ENCODE measurements at regions not wholly inside any gene's neighbourhood (a gene's known extent, or its start where the extent isn't known, plus 50 kb on each side); places are given as distances from the start of the nearest gene placed in this dataset.

DNA sequence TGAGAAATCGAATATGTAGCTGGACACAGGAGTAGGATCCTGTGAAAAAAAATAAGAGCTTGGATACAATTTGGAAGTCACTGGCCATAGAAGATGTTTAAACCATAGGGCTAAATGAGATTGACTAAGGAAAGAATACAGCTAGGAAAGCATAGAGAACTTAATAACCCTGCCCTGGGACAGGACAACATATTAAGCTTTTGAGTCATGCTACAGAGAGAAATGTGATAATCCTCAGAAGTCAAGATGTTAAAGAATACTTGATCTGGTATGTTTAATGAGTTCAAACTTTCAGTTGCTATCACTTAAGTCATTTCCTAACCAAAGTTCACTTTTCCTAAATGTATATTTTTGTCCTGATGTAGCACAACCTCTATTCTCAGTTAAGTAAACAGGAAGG, 154.6 kb upstream of the TSHZ2 start:
- DNase-seq, result no peak

DNA sequence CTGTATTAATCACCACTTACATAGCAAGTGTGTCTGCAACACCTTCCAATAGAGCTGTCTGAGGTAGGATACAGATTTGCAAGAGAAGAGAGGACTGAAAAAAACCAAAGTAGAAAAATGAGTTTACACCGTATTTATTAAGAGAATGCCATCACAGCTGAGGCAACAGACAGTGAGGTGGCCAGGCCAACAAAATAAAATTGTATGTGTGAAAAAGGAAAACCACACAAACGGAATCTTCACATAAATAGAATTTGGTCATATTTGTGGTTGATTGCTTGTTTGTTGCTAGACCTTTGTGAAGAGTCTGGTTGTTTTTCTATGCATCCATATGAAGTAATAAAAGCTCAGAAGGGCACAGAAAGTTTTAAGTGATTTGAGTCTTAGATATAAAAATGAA, 157.8 kb upstream of the TSHZ2 start:
- no peak for DNase-seq

DNA sequence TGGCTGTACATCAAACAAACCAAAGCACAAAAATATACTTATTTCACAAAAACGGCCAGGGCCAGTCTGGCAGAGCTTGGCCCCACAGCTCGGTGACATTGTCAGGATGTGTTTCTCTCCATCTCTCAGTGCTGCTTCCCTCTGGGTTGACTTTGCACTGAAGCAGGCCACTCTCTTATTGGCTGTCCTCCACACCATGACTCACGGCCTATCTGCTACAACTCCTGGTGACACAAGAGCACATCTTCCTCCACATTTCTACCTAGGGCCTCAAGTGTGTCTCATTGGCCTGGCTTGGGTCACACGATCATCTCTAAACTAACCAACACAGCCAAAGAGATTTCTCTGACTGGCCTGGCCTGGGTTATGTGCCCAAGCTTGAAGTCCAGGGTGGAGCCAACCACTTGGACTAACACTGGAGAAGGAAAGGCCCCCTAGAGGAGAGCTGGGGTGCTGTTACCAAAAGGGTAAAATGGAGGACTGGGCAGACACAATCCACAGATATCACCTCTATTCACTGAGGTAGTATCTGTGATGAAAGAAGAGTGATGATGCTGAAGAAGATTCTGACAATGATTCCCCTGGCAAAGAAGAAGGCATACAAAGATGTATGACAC, 159.8 kb upstream of the TSHZ2 start:
- no peak for DNase-seq

DNA sequence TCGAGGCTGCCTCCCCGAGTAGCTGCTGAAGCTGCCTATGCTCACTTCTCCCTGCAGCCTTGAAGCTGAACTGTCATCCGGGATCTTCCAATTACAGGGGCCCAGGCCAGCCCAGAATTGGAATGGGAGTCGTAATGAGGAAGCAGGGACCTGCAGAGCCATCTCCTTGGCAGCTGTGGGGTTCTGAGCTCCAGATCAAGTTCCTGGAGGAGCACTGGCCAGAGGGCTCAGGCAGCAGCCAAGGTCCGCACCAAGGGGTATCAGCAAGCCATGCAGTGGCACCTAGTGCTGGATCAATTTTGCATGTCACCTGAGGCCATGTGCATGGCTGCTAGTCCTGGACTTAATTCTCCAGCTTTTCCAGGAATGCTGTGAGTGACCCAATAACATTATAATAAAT, 163.2 kb upstream of the TSHZ2 start:
- DNase-seq, result no peak

DNA sequence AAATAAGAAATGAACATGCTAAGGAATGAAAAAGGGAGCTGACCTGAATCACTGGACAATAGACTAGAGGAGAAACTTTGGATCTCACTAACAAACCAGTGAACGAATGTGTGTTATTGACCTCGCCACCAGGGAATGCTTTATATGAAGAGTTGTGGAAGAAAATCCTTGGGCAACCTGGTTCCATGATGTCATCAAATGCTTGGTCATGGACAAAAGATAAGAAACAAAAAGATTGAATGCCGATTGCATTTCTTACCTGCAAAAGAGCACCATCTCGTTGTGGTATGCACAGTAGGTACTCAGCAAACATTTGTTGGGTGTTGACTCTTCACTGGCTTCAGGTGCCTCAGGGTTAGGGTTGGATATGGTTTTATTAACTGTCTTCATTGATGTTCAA, 165.2 kb upstream of the TSHZ2 start:
- DNase-seq, result no peak

DNA sequence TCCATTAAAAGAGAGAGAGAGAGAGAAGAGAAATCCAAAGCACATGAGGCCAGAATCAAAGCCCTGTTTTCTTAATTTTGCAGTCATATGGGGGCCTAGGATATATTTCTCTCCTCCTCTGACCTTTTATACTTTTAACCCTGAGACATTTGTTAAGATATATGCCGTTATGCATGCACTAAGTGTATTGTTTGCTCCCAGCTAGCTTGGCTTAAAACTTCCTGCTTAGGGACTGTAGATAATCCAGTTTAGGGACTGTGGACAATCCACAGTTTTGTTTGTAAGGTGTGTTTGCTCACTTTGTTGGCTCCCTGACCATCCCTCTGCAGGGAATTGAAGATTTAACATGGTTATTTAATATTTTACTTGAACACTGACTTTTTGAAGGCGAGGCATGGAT, 166.3 kb upstream of the TSHZ2 start:
- no peak for DNase-seq

DNA sequence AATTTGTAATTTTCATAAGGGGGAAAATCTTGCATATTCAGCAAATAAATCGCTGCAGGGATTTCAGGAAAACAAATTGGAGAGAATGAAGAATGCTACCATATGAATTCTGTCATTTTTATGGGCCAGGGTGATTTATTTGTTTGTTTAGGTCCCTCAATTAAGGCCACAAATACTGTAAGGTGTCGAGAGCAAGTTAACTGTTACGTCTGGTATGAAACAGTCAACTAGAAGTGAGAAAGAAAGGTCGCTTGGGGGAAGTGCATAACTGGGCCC, 166.9 kb upstream of the TSHZ2 start:
- no peak for DNase-seq

DNA sequence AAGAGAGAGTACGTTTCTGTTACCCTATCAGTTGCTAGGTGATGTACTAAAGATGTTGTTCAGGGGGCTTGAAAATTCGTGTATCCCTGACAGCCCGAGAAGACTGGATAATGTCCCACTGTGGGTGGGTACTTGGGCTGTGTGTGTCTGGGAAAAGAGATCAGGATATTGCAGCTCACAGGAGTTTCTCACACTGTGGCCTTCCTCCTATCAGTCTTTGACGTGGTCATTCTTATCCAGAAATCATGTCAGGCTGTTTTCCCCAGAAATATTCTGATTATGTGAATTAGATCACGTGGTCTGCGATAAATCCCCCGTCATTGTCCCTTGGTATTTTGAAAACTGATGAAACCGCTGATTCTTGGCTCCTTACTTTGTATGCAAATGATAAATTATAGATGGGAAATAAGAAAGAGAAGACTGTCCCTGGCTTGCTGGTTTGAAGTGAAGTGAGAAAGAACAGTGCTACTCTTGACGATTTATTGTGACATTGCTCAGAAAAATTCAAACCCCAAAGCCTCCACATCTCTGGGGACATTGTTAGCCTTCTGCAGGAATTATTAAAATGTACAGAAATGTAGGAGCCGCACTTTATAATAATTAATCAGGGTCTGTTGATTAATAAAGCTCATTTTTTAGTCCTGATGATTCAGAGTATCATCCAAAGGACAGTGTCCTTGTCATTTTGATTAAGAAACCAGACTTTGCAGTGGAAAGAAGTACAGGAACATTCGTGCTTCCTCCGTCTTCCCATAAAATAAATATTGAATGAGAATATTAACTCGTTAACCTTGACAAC, 167.5 kb upstream of the TSHZ2 start:
- no peak for DNase-seq

DNA sequence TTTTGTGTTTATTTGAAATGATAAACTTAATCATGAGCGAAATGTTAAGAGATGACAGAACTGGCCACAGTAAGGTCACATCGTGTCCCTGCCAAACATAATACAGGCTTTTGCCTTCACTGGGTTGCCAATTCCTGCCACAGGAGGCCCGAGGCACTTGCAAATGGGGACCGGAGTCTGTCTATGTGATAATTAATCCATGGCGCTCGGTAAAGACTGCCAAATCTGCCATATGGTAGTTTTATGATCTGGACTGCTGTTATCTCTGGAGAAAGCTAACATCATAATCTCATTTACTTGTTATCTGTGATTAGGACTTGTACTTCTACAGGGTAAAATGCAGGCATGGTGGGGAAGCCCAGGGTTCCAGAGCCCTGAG, 170.5 kb upstream of the TSHZ2 start:
- no peak for DNase-seq

DNA sequence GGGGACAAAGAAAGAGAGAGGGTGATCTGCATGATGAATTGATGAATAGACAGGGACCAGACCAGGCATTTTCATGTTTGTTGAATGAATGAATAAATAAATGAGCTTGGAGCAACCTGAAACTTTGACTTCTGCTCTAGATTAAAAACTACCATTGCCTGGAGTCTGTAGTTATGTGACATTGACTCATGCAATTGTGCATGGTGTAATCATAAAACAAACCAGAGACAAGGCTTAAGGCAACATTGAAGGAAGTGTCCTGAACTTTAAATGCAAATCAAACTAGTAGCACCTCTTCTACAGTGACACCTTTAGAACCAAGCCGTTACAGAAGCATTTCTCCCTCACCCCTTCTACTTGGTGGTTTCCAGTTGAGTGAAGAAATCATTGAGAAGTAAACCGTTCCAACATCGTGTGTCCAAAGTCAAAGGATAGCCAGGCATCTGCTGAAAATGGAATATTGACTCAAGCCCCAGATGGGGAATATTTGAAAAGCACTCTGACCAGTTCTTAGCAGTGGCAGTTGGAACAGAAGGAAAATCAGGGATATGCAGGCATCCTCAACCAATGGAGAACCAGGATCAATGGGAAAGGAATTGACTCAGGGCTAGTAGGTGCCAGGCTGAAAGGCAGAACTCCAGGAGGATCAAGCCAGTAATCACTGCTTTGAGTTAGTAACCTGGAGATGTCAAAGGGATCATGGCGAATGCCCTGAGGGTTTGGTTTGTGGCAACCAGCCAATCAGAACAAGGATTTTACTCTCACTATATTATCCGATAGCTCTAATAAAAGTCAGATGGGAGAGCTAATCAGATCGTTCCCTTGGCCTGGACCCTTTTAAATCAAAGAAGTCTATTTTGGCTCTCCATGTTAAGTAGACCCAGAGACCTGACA, 171.2 kb upstream of the TSHZ2 start:
- DNase-seq, result no peak

DNA sequence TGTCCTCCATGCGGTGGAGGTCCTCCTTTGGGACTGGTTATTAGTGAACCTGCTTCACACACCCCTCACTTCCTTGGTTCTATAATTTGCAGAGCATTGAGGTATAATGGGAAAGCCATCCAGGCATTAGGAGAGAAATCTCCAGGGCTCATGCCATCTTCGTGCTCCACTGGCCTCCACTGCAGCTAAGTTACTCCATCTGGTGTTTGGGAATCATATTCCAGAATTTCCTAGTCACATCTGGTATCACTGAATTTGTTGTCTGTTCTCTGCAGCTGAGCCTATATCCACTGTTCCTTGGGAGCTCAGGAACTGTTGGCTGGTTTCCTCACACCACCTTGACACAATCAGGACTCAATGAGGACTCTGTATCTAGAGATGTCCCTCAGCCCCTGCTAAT, 173.0 kb upstream of the TSHZ2 start:
- no peak for DNase-seq

DNA sequence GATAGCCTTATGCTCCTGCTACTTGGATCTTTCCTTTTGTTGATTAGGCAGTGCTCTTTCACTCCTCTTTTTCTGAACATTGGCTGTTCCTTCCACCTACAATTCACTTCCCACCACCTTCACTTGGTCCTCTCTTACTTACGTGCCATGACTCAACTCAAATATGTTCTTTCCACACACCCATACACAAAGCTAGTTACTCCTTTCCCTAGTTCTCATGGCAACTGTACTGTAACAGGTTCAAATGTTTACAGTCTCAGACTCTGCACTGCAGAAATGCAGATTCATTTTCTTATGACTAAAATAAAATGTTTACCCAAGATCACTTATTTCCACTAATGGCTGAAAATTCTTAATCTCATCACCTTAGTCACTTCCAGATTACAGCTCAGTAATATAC, 174.0 kb upstream of the TSHZ2 start:
- DNase-seq, result no peak

DNA sequence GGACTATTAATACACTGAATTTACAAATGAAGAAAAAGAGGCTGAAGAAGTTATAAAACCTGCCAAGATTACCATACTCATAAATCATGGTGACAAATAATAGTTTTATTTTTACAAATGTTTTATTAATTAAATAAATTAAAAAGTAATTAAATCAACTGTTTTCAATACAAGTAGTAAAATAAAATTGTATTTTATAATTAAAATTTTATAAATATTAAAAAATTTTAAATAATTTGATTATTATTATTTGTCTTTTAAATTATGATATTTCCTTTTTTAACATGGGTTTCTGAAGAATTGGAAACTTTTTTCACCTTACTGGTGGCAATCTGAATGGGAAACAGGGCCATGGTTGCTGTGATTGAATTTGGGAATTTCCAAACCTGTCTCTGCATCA, 177.3 kb upstream of the TSHZ2 start:
- DNase-seq, result no peak

DNA sequence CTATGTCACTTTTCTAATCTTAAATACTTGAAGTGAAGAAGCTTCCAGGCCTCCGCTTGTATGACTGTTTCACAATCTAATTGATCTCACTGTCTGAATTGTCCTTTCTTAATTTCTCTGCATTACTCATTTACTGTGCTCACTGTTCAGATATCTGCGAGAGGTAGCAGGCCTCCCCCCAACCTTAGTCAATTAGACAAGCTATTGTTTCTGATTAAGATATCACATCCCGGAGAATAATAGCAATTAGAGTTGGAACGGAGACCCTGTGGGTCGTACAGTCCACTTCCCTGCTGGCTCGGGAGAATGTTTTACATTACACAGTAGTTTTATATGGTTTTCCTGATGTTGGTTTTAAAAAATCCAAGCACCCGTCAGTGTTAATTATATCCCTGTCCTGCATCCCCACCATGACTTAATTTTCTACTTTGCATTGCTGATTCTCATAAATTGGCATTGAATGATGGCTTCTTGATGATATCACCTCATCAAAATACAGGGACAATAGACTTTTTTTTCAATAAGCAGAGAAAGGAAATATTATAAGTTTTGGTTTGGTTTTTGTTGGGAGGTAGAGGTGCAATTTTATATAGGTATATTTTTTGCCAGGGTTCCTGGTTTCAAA, 178.7 kb upstream of the TSHZ2 start:
- DNase-seq, result no peak

DNA sequence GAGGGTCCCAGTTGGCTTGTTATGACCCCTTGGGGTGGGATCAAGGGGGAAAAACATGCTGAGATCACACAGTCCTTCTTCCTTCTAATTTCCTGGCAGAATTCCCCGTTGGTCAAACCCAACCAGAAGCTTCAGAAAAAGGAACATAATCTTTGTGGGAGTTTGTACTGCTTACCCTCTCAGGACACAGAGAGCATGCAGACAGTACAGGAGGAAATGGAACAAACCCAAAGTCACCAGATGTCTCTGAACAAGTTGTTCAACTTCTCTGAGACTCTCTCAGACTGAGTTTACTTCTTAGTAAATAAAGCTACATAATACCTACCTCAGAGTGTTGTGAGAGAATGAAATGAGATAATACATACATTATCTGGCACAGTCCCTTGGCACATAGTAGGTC, 181.1 kb upstream of the TSHZ2 start:
- no peak for DNase-seq

DNA sequence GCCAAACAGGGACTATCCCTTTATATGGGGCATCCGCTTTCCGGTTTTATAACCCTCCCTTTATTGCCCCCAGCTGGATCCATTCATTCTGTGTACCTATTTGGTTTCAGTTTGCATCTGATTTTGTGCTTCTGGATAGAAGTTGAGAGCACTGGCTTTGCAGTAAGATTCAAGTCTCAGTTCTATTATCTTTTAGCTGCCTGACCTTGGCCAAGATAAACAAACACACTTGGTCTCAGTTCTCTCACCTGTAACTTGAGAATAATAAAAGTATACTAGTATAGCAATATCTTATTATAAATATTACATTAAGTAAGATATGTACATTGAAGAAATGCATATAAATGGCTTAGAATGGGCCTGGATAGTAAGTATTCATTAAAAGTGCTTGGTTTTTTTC, 182.4 kb upstream of the TSHZ2 start:
- DNase-seq, result no peak

DNA sequence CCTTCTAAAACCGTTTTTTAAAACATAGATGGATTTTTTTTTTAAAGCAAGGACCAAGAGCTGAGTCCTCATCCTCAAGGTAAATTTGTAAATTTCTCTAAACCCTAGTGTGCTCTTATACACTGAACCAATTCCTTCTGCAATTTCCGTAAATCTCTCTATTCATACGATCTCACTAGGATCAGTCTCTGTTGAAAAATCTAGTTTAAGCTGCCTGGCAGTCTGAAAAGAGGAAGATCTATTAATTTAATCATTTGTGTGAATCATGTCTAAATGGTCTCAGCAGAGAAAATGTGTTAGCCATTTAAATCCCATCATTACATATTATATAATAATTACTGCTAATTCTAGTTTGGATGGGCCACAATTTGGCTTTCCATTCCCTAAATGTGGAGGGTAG, 184.2 kb upstream of the TSHZ2 start:
- DNase-seq, result no peak

DNA sequence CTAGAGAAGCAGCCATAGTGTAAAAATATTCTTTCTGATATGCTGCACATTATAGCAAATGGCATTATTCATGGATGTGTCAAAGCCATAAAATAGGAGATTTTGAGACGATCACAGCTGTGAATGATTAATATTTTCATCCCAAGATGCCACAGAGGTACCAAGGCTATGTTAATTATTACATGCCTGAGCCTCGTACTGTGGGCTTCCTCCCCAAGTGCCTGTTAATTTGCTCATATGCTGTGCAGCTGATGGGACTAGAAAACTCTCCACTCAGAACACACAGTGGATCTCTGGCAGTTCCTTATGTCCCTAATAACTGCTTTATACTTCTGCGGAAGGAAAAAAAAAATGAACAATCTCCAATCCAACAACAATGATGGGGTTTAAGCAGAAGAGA, 184.9 kb upstream of the TSHZ2 start:
- no peak for DNase-seq

DNA sequence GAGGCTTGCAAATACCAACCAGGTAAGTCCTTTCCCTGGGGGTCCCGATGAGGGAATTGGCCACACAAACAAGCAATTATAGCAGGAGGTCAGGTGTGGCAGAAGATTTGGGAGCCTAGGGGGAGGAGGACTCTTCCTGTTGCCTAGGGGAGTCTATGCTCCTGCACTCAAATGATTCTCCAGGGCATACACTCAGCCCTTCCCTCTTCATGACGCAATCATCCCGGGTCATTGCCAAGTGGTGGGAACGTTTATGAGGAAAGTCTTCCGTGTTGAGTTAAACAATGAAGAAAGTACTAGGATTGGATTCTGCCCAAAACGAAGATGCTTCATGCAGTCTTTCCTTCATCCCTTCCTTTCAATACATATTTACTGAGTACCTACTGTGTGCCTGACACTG, 186.5 kb upstream of the TSHZ2 start:
- no peak for DNase-seq

DNA sequence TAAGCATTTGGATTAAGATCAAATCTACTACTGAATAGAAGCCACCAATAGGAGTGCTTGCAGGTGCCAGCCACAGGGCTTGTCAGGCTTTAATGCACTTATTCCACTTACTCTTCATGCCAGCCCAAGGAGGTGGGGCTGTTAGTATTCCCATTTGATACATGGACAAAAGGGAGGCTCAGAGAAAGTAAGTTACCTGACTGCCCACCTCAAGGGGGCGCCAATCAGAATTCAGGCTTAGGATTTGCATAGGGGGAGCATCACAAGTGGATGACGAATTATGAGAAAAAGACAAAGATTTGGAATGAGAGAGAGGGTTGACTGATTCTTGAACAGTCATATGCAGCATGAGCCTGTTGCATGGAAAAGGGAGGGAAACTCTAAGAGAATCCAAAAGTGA, 188.4 kb upstream of the TSHZ2 start:
- DNase-seq, result no peak

DNA sequence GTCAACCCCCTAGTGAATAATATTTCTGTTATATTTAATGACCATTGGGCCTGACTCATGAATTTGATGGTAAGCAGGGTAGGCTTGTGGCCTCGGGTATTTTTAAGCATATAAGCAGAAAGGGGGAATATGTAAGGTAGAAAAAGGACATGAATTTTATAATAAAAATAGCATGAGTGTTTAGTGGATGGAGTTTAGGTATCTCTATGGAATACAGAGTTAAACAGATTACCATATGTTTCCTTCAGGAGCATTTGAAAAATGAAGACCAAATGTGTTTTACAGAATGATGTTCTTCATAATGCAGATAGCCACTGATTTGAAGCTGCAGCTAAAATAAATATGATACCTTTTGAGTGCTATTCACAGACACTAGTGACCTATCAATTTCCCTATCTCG, 191.7 kb upstream of the TSHZ2 start:
- DNase-seq, result no peak

DNA sequence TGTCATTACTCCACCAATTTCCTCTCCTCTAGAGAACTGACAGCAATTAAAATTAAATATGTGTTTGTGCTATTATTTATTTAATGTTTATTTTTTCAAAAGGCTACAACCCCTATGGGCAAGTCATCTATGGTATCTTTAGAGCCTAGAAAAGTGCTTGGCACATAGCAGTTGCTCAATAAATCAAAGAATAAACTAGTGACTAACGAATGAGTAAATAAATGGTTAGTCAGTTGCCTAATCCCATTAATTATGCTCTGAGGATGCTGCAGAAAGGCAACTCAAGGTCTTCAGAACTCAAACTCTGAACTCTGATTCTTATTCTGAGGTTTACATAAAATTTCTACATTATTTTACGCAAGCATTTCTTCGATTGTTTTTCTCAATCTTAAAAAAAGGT, 193.0 kb upstream of the TSHZ2 start:
- DNase-seq, result no peak

DNA sequence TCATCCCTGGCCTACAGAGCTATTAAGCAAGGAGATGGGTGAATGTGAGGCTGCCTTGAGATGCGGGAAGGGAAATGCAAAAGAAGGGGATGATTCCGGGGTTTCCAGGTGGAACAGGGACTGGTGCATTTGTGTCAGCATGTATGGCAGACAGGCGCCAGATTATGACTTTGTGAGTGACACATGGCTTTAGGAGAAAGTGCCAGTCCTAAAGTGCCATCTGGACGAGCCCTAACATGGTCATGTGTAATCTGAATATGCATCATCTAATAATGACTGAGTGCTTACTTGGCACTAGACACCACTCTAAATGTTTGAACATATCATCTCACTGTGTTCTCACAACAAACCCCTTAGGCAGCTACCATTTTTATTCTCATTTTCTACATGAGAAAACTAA, 195.0 kb upstream of the TSHZ2 start:
- DNase-seq, result no peak

DNA sequence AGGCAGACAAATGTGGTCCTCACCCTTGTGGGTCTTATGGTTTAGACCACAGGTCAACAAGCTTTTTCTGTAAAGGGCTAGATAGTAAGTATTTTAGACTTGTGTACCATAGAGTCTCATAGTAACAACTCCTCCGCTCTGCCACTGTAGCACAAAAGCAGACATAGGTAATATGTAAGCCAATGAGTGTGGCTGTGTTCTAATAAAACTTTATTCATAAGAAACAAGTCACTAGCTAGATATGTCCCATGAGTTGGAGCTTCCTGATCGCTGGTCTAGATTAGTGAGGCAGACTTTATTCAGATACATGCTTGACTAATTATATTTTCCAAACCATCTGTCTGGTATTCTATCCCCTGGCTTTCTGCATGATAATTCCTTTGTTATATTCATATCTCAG, 196.4 kb upstream of the TSHZ2 start:
- no peak for DNase-seq
